ENCODE measurements at regions not wholly inside any gene's neighbourhood (a gene's known extent, or its start where the extent isn't known, plus 50 kb on each side); places are given as distances from the start of the nearest gene placed in this dataset.

- TF ChIP-seq SIN3A (IDR thresholded peaks at IDR 0.05; ENCODE audit: borderline replicate concordance, insufficient read depth, low read length), result no peak
- no peak for TF ChIP-seq REST (IDR thresholded peaks at IDR 0.05; ENCODE audit: insufficient read depth in 1 of 2, low read depth in 2 of 2, low read length in 2 of 2)
Observed at GRCh38 chr20:57918551-57918950, 208.7 kb upstream of the PMEPA1 start.
